Forelimb muscle (tissue), 1 donor: ENCODE measurements at regions not wholly inside any gene's neighbourhood (a gene's known extent, or its start where the extent isn't known, plus 50 kb on each side); places are given as distances from the start of the nearest gene placed in this dataset.

Experiments
- DNase-seq: peaks from one replicate; pipeline ENCODE4 v3.0.0-alpha.2; 2013; ENCODE audit warnings: low read depth

DNA sequence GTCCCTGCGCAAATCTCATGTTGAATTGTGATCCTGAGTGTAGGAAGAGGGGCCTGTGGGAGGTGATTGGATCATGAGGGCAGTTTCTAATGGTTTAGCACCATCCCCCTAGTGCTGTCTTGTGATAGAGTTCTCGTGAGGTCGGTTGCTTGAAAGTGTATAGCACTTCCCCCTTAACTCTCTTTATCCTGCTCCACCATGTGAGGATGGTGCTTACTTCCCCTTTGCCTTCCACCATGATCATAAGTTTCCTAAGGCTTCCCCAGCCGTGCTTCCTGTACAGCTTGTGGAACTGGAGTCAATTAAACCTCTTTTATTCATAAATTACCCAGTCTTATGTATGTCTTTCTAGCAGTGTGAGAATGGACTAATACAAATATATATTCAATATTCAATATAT, 303.7 kb upstream of the SEL1L start:
- DNase-seq: no peak

DNA sequence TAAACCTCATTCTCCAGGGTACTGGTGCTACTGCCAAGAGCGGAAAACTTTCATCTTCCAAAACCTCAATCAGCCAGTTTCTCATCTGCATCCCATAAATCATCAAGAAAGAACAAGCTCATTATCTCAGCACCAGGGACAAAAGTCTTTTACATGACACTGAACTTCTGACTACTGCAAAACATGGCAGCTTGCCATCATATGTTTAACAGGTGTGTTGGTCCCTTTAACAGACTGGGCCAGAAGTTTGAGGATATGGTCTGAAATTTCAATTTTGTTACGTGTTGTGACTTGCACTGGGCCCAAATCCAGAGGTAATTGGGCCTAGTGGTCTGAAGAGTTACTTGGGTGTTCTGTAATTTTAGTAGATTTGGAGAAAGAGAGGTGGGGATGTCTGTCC, 305.4 kb upstream of the SEL1L start:
- DNase-seq: no peak

DNA sequence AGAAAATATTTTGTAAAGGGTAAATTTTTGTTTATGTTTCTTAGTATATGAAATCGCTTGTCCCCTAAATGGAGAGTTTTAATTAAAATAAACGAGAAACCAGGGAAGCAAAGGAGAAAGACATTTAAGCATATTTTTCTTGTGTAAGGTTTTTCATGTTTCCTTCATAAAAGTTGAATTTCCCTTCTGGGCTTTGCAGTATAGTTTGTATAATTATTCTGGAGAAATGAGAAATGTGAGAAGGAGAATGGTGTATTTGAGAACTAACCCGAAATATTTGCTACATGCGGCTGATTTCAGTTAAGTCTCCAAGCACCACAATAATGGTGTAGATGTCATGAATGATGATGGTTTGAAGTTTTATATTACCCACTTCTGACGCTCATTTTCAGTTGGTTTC, 307.7 kb upstream of the SEL1L start:
- DNase-seq: no peak

DNA sequence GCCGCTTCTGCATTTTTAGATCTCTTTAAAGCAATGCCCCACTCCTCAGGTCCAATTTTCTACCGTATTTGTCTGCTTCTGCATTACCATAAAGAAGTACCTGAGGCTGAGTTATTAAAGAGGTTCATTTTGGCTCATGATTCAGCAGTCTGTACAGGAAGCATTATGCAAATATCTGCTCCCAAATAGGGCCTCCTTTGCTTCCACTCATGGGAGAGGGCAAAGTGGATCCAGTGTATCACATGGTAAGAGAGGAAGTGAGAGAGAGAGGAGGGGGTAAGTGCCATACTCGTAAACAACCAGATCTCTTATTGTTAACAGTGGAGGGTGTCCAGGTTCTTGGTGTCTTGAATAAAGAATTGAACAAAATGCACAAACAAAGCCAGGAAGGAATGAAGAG, 316.1 kb upstream of the SEL1L start:
- no peak for DNase-seq

DNA sequence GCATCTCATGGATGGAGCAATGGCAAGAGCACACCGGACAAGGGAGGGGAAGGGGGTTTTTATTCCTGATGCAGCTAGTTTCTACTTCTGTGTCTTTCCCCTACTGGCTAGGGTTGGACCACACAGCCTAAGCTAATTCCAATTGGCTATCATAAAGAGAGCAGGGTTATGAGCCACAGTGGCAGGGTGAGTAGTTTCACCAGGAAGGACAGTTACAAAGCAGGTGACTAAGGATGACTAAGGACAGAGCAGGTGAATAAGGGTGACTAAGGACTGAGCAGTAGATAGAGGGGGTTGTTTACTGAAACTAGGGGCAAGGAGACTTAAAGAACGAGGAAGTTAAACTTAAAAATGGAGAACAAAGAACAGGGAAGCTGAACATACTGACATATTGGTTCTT, 321.4 kb upstream of the SEL1L start:
- DNase-seq: no peak

DNA sequence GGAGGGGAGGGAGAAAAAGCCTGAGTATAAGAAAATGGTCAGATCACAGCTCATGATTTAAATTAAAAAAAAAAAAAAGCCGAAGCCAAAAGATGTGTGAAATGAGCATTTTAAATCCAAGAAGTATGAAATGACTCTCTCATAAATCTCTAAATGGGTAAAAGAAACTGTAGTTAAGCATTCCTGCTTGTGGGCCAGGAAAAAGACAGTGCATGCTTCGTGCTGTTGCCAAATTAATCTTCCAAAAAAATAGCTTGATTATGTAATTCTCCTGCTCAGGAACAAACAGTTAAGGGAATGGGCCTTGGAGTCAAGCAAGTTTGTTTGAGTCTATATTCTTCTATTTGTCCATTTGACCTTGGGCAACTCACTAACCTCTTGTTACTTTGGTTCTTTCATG, 325.4 kb upstream of the SEL1L start:
- peak; percentile 17 for DNase-seq

DNA sequence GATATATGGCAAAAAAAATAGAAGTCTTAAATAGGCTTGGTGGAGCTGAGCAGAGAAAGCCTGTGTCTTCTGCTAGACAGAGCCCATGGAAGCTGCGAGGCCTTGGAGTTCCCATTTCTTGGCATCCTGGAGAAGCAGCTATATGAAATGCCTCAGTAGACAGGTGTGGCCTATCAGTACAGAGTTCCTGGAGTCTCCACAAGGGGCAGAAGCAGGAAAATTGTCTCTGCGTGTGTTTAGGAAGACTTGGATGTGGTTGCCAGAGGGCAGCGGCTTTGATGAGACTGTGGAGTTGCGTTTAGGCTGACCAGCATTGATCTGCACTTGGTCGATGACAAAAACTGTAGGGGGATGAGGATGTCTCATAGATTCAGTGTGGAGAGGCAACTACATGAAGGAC, 334.5 kb upstream of the SEL1L start:
- no peak for DNase-seq

DNA sequence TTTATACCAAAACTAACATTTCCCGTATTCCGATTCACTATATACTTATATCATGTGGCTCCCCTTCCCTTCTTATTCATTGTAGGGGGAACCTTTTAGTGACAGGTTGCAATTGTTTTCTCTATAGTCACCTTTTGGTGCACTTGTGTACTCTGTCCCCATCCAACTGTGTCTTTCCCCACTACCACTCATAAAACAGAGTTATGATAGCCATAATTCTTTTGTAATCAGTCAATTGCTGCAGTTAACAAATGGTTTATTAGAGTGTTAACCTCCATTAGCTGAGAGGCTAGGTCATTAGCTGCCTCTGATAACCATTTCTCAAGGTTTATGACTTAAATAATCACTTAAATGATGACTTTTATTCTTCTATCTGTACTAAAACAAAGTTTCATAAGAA, 338.1 kb upstream of the SEL1L start:
- DNase-seq: no peak

DNA sequence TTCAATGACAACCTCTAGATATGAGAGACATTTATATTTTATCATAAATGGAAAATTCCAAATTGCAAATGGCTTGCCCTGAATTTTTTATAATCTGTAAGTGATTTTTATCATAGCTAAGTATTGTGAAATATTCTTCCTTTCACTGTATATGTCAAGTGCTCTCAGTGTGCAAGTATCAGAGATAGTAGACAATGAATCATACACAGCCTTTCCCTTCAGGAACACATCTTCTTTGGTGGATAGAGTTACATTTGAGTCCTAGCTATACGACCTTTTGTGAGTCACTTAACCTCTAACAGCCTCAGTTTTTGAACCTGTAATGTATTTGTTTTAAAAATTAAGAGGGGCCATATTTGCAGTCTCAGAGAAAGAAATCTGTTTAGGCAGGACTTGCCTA, 350.7 kb upstream of the SEL1L start:
- no peak for DNase-seq

DNA sequence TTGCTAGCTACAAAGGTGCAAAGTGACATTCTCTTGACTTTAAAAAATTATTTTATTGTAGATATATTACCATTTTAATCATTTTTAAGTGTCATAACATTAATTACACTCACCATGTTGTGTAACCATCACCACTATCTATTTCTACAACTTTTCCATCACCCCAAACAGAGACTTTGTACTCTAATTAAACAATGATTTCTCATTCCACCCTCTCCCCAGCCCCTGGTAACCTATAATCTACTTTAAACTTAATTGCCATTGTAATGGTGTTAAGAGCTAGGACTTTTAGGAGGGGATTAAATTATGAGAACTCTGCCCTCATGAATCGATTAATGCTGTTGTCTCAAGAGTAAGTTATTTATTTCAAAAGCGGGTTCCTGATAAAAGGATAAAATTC, 352.9 kb upstream of the SEL1L start:
- DNase-seq: no peak

DNA sequence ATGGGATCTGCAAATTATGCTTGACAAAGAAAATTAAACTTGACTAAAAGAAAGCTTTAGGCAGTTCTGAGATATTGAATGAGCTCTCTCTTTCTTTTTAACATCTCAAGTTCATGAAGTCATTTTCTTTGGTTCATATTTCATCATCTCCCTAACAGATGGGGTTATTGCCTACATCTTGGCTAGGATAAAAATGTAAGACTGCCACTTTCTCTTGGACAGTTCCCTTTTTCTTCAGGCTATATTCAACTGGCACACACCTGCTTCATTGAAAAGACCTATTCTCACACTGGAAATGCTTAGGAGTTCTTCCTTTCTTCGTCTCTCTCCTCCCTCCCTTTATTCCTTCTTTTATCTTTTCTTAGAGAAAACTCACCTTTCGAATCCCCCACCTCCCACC, 355.9 kb upstream of the SEL1L start:
- peak; percentile 6 for DNase-seq

DNA sequence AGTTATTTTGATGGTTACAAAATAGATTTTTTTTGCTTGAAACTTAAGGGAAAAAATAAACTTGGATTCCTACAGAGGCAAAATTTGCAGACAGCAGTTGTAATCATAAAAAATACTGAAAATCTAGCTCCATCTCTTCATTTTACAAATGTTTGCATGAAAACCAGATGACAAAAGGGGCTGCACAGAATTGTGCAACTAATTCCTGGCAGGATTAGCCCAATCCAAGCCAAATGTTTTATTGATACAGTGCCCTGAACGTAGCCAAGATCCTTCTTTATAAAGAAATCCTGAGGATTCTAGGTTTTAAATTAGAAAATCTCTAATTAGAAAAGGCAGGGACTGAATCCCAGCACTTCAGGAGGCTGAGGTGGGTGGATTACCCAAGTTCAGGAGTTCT, 356.4 kb upstream of the SEL1L start:
- peak; percentile 67 for DNase-seq

DNA sequence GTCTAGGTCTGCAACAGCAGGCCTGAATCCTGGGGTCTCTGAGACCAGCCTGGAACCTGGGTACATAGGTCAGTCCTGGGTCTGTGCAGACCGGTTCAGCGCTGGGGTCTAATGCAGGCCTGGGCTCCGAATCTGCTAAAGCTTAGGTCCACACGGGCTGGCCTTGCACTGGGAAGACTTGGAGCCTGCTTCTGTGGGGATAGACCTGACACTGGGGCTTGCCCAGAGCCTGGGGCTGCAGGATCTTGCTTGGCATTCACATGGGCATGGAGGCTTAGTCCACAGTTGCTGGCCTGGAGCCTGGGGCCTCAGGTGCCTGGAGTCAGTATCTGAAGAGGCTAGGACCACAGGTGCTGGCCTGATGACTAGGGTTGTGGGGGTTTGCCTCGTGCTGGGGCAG, 369.8 kb upstream of the SEL1L start:
- DNase-seq: no peak

DNA sequence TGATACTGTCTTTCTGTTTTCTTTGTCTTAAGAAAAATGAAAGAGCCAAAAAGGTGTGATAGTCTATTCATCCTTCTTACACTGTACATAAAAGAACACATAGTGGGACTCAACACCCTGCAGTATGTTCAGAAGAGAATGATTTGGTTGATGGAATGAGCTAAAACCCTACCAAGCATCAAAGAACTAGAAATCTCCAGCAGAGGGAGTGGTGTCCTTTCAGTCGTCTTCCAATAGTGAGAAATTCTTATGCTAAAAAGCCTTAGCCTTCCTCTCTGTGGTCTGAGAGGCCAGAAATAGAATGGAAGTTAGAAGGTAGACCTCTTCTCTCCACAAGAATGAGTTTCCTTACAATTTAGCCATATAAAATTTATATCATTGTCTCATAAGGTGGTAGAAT, 393.4 kb upstream of the SEL1L start:
- DNase-seq: no peak

DNA sequence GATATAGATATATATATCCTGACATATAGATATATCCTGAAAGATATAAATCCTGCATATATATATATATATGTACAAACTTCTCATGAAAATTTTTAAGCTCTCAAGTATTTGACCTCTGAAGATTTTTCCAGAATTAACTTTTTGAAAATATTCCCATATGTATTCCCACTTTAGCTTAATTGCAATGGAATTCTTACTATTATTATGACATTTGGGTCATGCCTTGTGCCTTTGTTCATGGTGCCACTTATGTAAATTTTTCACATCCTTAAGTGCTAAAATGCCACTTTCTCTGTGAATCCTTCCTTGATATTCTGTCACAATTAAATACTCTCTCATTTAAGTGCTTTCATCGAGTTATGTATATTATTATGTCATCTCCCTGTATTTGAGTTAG, 398.2 kb upstream of the SEL1L start:
- no peak for DNase-seq

DNA sequence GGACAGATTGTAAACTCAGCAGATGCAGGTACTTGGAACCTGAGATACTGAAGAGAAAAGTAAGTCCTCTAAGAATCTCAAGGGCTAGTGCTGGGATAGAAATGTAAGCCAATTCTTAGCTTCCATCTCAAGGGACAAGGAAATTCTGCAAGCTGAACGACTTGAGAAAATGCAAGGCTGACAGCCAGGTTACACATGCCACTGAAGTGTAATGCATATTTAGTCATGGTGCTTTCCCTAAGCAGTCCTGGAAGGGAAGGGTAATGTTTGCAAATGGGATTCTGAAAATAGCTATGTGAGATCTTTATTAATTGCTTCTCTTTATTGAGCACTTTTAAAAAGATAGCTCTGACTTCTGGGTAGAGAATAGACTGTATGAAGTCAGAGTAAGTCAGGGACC, 402.7 kb upstream of the SEL1L start:
- no peak for DNase-seq

DNA sequence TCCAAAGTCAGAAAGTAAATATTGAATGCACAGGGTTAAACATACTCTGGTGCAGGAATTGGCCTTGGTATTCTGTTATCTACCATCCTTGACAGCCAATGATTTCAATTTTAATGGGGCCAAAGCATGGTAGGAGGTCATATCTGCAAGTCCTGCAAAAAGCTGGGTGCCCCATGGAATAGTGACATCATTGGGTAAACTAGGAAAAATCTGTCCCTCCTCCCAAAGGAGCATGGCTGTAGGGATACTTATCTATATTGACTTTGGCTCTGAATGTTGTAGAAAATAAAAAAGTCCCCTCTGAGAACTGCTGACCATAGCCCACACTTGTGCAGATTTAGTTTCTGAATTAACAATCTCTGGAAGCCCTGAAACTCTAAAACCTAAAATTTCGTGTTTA, 403.2 kb upstream of the SEL1L start:
- DNase-seq: no peak

DNA sequence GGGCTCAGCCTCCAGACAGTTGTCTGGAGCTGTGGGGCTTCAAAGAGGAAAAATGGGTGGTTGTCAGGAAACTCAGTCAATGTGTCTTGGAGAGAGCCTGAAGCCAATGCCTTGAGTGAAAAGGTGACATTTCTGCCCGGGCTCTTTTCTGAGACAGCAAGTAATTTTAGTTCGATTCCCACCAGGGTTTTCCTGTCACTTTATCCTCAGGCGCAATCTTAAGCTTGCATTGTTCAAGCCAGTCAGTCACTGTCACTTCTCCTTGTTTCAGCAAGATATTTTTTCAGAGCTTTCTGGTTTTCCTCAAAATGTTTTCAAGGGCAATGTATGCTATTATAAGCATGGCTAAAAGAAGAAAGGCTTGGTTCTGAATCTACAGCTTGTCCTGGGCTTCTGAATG, 404.7 kb upstream of the SEL1L start:
- DNase-seq: no peak

DNA sequence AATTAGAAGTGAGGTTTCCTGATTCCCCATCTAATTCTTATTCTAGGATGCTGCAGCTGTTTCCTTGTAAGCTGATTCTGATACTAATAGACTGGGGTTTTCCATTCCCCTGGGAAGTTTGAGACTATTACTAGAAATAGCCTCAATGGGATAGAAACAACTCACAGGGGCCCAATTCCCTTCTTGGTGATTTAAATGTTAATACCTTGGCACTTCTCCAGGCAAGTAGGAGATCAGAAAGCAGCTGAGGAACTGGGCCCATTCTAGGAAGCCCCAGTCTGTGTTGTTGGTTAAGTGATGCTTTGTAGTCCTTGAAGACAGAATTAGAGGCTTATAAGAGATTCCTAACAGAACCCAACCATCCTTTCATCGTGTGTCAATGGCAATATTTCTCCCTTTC, 407.0 kb upstream of the SEL1L start:
- DNase-seq: no peak

DNA sequence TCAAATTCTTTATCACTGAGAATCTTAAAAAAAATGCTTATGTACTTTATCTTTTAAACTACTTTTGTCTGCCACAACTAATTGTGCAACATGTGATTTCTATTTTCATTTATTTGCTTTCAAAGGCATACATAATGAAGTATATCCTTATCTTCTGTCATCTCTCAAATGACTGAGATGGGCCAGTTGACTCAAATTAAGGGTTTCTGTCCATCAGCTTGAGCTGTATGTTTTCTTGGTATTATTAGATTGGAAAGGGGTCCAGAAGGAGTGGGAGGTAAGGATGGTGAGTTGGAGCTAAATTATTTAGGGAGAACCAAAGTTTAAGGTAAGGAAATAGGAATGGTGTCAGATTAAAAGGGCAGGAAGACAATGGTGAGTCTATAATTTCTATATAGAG, 408.4 kb upstream of the SEL1L start:
- no peak for DNase-seq

DNA sequence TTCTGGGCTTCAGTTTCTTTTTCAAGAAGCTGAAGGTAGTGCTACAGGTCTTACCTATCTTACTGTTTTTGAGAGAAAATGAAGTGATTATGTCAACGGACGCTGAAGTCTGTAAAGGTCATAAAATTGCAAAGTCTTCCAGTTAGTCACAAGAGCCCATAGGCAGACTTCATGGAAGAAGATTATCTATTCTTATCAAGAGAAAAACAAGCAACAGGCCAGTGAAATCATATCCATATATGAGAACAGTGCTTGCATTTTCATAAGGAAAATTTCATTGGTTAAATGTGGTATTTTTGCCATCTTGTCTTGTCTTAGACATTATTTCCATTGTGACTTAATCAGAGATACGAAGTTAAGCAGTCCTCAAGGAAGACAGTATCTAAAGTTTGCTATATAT, 412.7 kb upstream of the SEL1L start:
- no peak for DNase-seq

DNA sequence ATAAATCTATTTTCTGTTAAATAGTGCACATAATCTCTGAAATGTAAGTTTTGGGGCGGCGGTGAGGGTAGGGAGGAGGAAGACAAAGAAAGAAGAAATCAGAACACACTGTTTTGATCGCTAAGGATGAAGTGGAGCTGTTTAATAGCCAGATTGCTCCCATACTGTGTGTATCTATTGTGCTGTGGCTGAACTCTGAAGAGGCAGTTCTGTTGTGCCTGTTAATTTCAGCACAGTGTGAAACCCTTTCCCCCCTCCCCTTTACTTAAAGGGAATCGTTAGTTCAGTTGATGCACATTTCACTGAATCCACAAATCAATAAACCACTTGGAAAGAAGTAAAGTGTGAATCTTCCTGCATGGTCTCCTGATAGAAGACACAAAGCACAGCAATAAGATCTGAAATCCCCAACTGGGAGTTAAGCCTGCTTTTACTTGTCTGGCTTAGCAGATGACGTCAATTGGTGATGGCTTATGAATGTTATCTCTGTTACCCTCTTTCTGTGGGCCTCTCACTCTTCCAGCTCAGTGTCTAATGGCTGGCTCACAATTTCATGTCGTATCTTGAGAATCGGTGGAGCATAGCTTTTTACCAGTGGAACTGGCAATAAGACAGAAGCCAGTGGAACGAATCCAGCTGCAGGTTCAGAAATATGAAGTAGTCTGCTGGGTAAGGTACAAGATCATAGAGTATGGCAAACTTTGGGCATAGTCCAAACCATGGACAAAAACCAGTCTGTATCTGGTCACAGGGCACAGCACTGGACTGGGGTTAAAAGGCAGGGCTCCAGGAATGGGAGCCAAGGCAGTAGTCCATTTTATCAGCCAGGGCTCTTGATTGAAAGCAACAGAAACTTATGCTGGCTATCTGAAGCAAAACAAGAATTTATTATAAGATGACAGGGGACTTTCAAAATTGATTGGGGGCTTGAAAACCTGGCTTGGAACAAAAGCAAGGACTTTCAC, 413.5 kb upstream of the SEL1L start:
- DNase-seq: no peak

DNA sequence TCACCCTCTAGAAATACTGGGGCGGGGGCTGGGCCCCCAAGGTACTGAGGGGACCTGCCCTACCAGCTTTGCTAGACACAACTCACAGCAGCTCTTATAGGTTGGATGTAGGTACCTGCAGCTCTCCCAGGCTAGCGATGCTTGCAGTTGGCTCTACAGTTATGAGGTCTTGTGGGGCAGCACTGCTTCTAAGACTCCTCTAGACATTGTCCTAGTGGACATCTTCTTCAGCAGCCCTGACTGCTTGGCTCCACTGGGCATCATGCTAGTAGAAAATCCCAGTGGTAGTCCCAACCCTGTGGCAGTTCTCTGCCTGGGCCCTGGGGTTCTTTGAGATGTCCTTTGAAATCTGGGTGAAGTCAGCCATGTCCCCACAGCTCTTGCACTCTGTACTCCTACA, 419.3 kb upstream of the SEL1L start:
- no peak for DNase-seq

DNA sequence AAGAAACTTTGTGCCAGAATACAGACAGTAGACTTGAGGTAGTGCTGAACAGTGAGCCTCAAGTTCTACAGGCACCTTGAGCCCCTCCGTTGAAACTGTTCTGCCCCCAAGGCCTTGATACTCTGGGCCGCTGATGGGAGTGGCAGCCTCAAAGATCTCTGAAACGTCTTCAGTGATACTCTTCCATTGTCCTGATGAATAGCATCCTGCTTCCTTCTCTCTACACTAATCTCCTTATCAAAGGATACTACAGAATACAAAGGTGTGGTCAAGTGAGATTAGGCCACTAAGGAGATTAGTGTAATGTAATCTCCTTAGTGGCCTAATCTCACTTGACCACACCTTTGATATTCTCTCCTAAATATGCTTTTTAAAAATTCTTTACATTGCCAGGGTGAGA, 419.8 kb upstream of the SEL1L start:
- no peak for DNase-seq
